Spleen (tissue), 7 donors: ENCODE measurements at regions not wholly inside any gene's neighbourhood (a gene's known extent, or its start where the extent isn't known, plus 50 kb on each side); places are given as distances from the start of the nearest gene placed in this dataset.

Source experiments
- POLR2A ChIP-seq, 3 donors: fragments of 450-650 bp; IDR thresholded peaks; one replicate each; pipeline ENCODE4 v1.5.1; 2017; ENCODE audit warnings: antibody characterized with exemption in 3 of 3, mild to moderate bottlenecking in 1 of 3
- POLR2AphosphoS5 ChIP-seq, 3 donors: sonication (generic); formaldehyde crosslinking; IDR thresholded peaks; one replicate each; pipeline ENCODE4 v1.5.1; 2017; ENCODE audit warnings: antibody characterized with exemption in 3 of 3
- TF ChIP-seq, protein P1 (sequence below), 11 experiments: fragments of 200-600 bp in 7 of 11; fragments of 450-650 bp in 4 of 11; sonication (generic) in 4 of 11; IDR thresholded peaks in 8 of 11; conservative IDR thresholded peaks in 3 of 11; 1 replicate in 7 of 11; 2 replicates in 4 of 11; pipeline versions ENCODE4 v1.4.0 to v1.8.0; 2016 to 2021; ENCODE audit warnings: antibody characterized with exemption in 11 of 11, inconsistent platforms in 4 of 11, mild to moderate bottlenecking in 1 of 11
- donor health status: DM: no; HTN: no; CAD: no; lungs with moderate emphysema.
- donor health status: DM: no; HTN: no; CAD: no.
- donor health status: DM: no; HTN: no; CAD: no.

GRCh38 chr7:88629559-88629958 lies 129.9 kb upstream of the ZNF804B start:
- TF ChIP-seq, protein P1, sequence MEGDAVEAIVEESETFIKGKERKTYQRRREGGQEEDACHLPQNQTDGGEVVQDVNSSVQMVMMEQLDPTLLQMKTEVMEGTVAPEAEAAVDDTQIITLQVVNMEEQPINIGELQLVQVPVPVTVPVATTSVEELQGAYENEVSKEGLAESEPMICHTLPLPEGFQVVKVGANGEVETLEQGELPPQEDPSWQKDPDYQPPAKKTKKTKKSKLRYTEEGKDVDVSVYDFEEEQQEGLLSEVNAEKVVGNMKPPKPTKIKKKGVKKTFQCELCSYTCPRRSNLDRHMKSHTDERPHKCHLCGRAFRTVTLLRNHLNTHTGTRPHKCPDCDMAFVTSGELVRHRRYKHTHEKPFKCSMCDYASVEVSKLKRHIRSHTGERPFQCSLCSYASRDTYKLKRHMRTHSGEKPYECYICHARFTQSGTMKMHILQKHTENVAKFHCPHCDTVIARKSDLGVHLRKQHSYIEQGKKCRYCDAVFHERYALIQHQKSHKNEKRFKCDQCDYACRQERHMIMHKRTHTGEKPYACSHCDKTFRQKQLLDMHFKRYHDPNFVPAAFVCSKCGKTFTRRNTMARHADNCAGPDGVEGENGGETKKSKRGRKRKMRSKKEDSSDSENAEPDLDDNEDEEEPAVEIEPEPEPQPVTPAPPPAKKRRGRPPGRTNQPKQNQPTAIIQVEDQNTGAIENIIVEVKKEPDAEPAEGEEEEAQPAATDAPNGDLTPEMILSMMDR (IDR thresholded peaks at IDR 0.05 in 8 of 11, conservative IDR thresholded peaks at IDR 0.05 in 3 of 11), result no peak
- TF ChIP-seq POLR2AphosphoS5 (IDR thresholded peaks at IDR 0.05), result no peak
- TF ChIP-seq POLR2A (IDR thresholded peaks at IDR 0.05), result no peak
